ENCODE measurements at regions not wholly inside any gene's neighbourhood (a gene's known extent, or its start where the extent isn't known, plus 50 kb on each side); places are given as distances from the start of the nearest gene placed in this dataset.

GRCh38 chr6:54598787-54599313 is 247.7 kb upstream of the FAM83B start:
- TF ChIP-seq CTCF (conservative IDR thresholded peaks at IDR 0.05; ENCODE audit: low read depth, low read length): no peak
- no peak for TF ChIP-seq EZH2 (IDR thresholded peaks at IDR 0.05; ENCODE audit: borderline replicate concordance, low read depth, low read length, poor library complexity, severe bottlenecking)
